Activated CD4-positive, CD25-positive, alpha-beta regulatory T cell treated with anti-CD3 and anti-CD28 coated beads, Interleukin-2, amount 50 U/mL, for 72 hours (primary cell): ENCODE measurements at regions not wholly inside any gene's neighbourhood (a gene's known extent, or its start where the extent isn't known, plus 50 kb on each side); places are given as distances from the start of the nearest gene placed in this dataset.
"Not testable (repeated sequence)": the region's sequence is repeated elsewhere in the genome, so short reads cannot be mapped to it uniquely, and the experiment has no call there.

Source experiments
- DNase-seq: peaks from one replicate; pipeline ENCODE4 v3.0.0; 2021

GRCh38 chr2:226573158-226573557, 226.5 kb downstream of the IRS1 start:
- DNase-seq, result no peak

- no peak for DNase-seq
Observed at GRCh38 chr2:226564667-226565066, 235.0 kb downstream of the IRS1 start.

GRCh38 chr2:226561962-226562361, 237.7 kb downstream of the IRS1 start:
- no peak for DNase-seq

GRCh38 chr2:226560325-226560724, 239.3 kb downstream of the IRS1 start:
- no peak for DNase-seq

GRCh38 chr2:226559536-226559935, 240.1 kb downstream of the IRS1 start:
- DNase-seq, result no peak

GRCh38 chr2:226558418-226558817, 241.2 kb downstream of the IRS1 start:
- DNase-seq, result no peak

GRCh38 chr2:226556050-226556449, 243.6 kb downstream of the IRS1 start:
- no peak for DNase-seq

- DNase-seq, result no peak
Observed at GRCh38 chr2:226554701-226555100, 244.9 kb downstream of the IRS1 start.

GRCh38 chr2:226553333-226553732, 246.3 kb downstream of the IRS1 start:
- DNase-seq, result no peak

- DNase-seq, result no peak
Observed at GRCh38 chr2:226552571-226553285, 246.9 kb downstream of the IRS1 start.

GRCh38 chr2:226551522-226552250, 247.9 kb downstream of the IRS1 start:
- DNase-seq, result no peak

GRCh38 chr2:226550801-226551200, 248.8 kb downstream of the IRS1 start:
- no peak for DNase-seq

GRCh38 chr2:226548732-226549131, 250.9 kb downstream of the IRS1 start:
- DNase-seq, result no peak

- no peak for DNase-seq
Observed at GRCh38 chr2:226544596-226545210, 254.9 kb downstream of the IRS1 start.

GRCh38 chr2:226540204-226540994, 259.2 kb downstream of the IRS1 start:
- no peak for DNase-seq

- no peak for DNase-seq
Observed at GRCh38 chr2:226536410-226536809, 263.2 kb downstream of the IRS1 start.

GRCh38 chr2:226532976-226533375, 266.6 kb downstream of the IRS1 start:
- DNase-seq, result not testable (repeated sequence)

- DNase-seq, result no peak
Observed at GRCh38 chr2:226531061-226531810, 268.4 kb downstream of the IRS1 start.

GRCh38 chr2:226529556-226529955, 270.1 kb downstream of the IRS1 start:
- no peak for DNase-seq

- DNase-seq, result no peak
Observed at GRCh38 chr2:226526716-226527115, 272.9 kb downstream of the IRS1 start.

- no peak for DNase-seq
Observed at GRCh38 chr2:226524381-226524843, 275.2 kb downstream of the IRS1 start.

- DNase-seq, result no peak
Observed at GRCh38 chr2:226520723-226521122, 278.9 kb downstream of the IRS1 start.
